ENCODE measurements at regions not wholly inside any gene's neighbourhood (a gene's known extent, or its start where the extent isn't known, plus 50 kb on each side); places are given as distances from the start of the nearest gene placed in this dataset.

DNA sequence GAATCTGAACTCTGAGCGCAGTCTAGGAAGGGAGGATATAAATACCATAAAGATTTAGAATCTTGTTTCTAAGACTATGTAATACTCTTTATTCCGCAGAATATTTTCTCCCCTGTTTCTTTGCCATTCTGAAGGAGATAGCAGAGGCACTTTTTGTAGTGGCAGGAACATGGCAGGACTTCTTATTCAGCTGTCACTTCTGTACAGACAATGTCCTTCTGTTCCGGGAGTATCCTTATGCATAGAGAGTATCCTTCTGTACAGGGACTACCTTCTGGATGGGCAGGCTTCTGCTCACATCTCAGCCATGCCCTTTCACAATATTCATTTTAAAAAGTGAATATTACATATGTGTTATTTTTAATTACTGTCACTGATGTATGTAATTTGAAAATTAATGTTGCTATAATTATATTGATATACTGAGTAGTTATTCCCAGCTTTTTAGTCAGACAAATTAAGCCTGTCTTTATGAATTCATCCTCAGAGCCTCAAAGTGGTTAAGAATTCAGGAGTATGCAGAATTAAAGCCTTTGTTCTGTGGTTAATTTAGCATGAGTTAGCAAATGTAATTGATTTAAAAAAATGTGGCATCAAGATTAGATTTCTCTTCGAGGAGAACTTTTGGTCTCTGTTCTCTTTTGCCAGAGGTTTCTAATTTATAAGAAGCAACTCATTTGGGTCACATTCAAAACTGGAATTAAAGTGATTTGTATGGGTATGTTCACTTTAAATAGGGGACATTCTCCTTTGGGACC is 174.4 kb downstream of the FHIP1A start:
- Histone ChIP-seq H3K14ac (replicated peaks; ENCODE audit: low read depth, low read length) (no peak overlapping the region), H3K79me1 (ENCODE audit: low read depth in 1 of 2, low read length in 2 of 2) (no peaks in the 10 kb centered on the region), H3K18ac (ENCODE audit: low read depth, low read length) (no peak overlapping the region), H3K56ac (ENCODE audit: extremely low read depth, insufficient read depth, low read length) (no peak overlapping the region), H2BK20ac (ENCODE audit: low read depth, low read length) (no peak overlapping the region), H2AFZ (replicated peaks; ENCODE audit: low read length, poor library complexity) (no peak overlapping the region), H3K4ac (ENCODE audit: low read depth, low read length) (no peak overlapping the region), H3K4me1 (ENCODE audit: control insufficient read depth, insufficient read depth, low read length) (no peaks in the 10 kb centered on the region), H2AK5ac (ENCODE audit: low read depth, low read length) (no peak overlapping the region), H4K8ac (ENCODE audit: low read depth in 2 of 2, low read length in 2 of 2) (no peak overlapping the region), H3K27me3 (ENCODE audit: control insufficient read depth, insufficient read depth, low read length) (peaks cover 7% of the 10 kb centered on the region; the same call in 1 of the 2 replicates), H3K9me3 (ENCODE audit: control insufficient read depth, insufficient read depth, low read length) (no peaks in the 10 kb centered on the region), H2BK15ac (ENCODE audit: low read depth, low read length) (no peak overlapping the region), H2BK120ac (ENCODE audit: low read depth, low read length) (no peak overlapping the region), H3K4me3 (ENCODE audit: insufficient read depth, low read depth, low read length) (no peak overlapping the region), H4K5ac (ENCODE audit: low read depth, low read length) (no peak overlapping the region), H2AK9ac (replicated peaks; ENCODE audit: low read depth, low read length, poor library complexity) (no peak overlapping the region), H3K27ac (ENCODE audit: insufficient read depth, low read length) (no peak overlapping the region), H3K36me3 (ENCODE audit: control insufficient read depth, insufficient read depth, low read length) (no peaks in the 10 kb centered on the region), H2BK5ac (ENCODE audit: low read depth, low read length, poor library complexity, severe bottlenecking) (no peak overlapping the region), H3K23ac (ENCODE audit: low read depth, low read length) (no peak overlapping the region), H4K91ac (ENCODE audit: insufficient read depth, low read depth, low read length) (no peak overlapping the region), H4K20me1 (ENCODE audit: insufficient read depth, low read length) (no peaks in the 10 kb centered on the region), H3K4me2 (ENCODE audit: low read depth, low read length) (no peak overlapping the region), H3K9ac (ENCODE audit: low read depth, low read length) (no peak overlapping the region), H3K9me1 (ENCODE audit: insufficient read depth, low read length) (no peaks in the 10 kb centered on the region)
- no CpG with 5 or more reads among the region's 4 CpGs for WGBS, 2 experiments (ENCODE audit: extremely low coverage in 2 of 2, insufficient read length in 1 of 2)
- CTCF ChIA-PET: no interaction called here
- BruUV-seq (replicated peaks): no TSS peak
- intact Hi-C loops (cut with micrococcal nuclease): no loop called here
- dilution Hi-C loops (cut with HindIII; ENCODE audit: low sequenced_read_pairs, unreplicated experiment): no loop called here
- no peak for DNase-seq
- in situ Hi-C loops (cut with MboI; ENCODE audit: low sequenced_read_pairs): no loop called here
- POLR2A ChIA-PET (ENCODE audit: unreplicated experiment): no interaction called here
- ATAC-seq (ENCODE audit: low read depth): no peak
- no peak for TF ChIP-seq MAFK (IDR thresholded peaks at IDR 0.05; ENCODE audit: low read depth, low read length)

All from IMR-90 (cell line).